Adipocyte (in vitro differentiated cells): ENCODE measurements at regions not wholly inside any gene's neighbourhood (a gene's known extent, or its start where the extent isn't known, plus 50 kb on each side); places are given as distances from the start of the nearest gene placed in this dataset.

Source experiments
- DNase-seq: peaks from one replicate; pipeline ENCODE4 v3.0.0-alpha.2; 2015; ENCODE audit warnings: low read depth
- H3K27me3 ChIP-seq: replicated peaks from 2 replicates; pipeline ENCODE4 v1.7.0; 2013; ENCODE audit warnings: mild to moderate bottlenecking, low read length, moderate library complexity; ENCODE audit not compliant: control insufficient read depth, insufficient read depth
- H3K36me3 ChIP-seq: 2 replicates; pipeline ENCODE4 v1.7.0; 2013; ENCODE audit warnings: low read length, mild to moderate bottlenecking, moderate library complexity; ENCODE audit not compliant: control insufficient read depth, insufficient read depth, severe bottlenecking
- H3K4me1 ChIP-seq: 2 replicates; pipeline ENCODE4 v1.7.0; 2013; ENCODE audit warnings: mild to moderate bottlenecking, low read length, moderate library complexity; ENCODE audit not compliant: control insufficient read depth, insufficient read depth
- H3K4me3 ChIP-seq: 2 replicates; pipeline ENCODE4 v1.7.0; 2013; ENCODE audit warnings: mild to moderate bottlenecking, low read length, moderate library complexity
- H3K9ac ChIP-seq: 2 replicates; pipeline ENCODE4 v1.7.0; 2013; ENCODE audit warnings: mild to moderate bottlenecking, low read length, moderate library complexity
- H3K9me3 ChIP-seq: 2 replicates; pipeline ENCODE4 v1.7.0; 2013; ENCODE audit warnings: mild to moderate bottlenecking, low read length, moderate library complexity; ENCODE audit not compliant: control insufficient read depth

DNA sequence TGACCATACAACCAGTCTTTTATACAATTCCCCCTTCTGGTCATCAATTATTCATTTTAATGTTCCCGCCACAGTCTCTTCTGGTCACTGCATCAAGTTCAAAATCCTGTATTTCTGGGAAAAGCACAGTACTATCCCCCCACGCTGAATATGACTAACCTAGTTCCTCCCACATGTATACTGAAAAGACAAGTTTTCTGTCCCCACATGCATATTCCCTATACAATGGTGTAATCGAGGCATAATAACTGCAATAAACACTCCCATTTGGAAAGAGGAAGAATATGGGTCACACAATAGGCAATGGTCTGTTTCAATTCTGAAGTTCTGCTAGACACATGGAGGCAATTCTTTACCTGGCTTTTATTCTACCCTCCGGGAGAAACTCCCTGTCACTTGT, 344.9 kb downstream of the EFNA5 start:
- Histone ChIP-seq H3K4me3 (no peak overlapping the region), H3K9ac (no peak overlapping the region), H3K36me3 (no peaks in the 10 kb centered on the region), H3K27me3 (no peaks in the 10 kb centered on the region), H3K9me3 (no peaks in the 10 kb centered on the region), H3K4me1 (peaks cover 5% of the 10 kb centered on the region)
- no peak for DNase-seq

DNA sequence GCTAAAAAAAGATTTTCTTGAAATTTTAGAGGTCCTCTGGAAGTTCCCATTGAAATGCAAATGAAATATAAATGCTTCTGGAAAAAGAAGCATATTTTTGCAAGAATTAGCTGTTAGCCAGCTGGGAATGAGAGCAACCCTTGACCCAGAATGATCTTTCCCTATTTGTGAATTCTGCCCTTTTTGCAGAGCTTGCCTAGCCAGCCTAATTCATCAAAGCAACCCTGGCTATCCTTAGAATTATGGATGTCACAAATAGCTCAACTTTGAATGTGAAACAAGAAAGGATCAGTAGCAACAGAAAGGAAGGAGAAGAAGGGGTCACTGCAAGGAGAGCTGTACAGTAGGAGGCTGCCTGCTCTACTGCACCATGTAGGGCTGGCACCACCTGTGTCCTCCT, 345.9 kb downstream of the EFNA5 start:
- Histone ChIP-seq H3K4me3 (no peak overlapping the region), H3K9ac (no peak overlapping the region), H3K36me3 (no peaks in the 10 kb centered on the region), H3K4me1 (peaks cover 5% of the 10 kb centered on the region), H3K9me3 (no peaks in the 10 kb centered on the region), H3K27me3 (no peaks in the 10 kb centered on the region)
- no peak for DNase-seq

DNA sequence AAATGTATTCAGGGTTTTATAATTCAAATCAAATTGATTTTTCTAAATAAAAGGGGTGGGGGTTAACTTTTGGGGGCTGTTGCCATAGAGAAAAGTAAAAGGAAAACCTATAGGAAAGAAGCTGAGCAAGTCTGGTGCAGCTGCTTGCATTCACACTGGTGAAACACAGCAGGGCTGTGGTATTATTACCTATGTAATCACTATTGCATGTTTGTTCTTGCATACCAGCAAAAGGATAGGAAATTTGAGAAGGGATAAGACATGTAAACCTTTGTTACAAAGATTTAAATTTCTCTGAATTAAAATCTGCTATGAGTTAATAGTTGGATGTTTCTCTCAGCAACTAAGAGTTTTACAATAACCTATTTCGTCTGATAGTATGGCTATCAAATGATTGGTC, 346.7 kb downstream of the EFNA5 start:
- Histone ChIP-seq H3K27me3 (no peaks in the 10 kb centered on the region), H3K9me3 (no peaks in the 10 kb centered on the region), H3K4me1 (peaks cover 5% of the 10 kb centered on the region), H3K36me3 (no peaks in the 10 kb centered on the region), H3K4me3 (no peak overlapping the region), H3K9ac (no peak overlapping the region)
- peak; percentile 42 for DNase-seq

DNA sequence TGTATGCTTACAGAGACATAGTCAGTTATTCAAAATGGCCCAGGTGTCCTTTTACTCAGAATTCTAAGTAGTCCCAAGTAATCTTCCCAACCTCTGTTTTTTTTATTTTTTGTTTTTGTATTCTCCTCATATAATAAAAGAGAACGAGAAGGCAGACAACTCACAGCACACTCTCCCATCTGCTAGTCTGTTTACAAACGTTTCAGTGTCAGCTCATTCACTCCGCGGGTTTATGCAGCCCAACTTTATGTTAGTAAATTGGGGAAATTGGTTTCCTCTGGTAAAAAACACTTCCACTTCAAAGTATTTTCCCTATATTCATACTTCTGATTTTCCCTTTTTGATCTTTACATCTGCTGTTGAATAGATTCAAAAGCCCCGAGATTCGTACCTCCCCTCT, 347.2 kb downstream of the EFNA5 start:
- DNase-seq, result no peak
- H3K9ac ChIP-seq, result no peak overlapping the region
- no peaks in the 10 kb centered on the region for H3K9me3 ChIP-seq
- no peaks in the 10 kb centered on the region for H3K36me3 ChIP-seq
- H3K4me3 ChIP-seq, result no peak overlapping the region
- H3K4me1 ChIP-seq, result peaks cover 5% of the 10 kb centered on the region
- no peaks in the 10 kb centered on the region for H3K27me3 ChIP-seq

DNA sequence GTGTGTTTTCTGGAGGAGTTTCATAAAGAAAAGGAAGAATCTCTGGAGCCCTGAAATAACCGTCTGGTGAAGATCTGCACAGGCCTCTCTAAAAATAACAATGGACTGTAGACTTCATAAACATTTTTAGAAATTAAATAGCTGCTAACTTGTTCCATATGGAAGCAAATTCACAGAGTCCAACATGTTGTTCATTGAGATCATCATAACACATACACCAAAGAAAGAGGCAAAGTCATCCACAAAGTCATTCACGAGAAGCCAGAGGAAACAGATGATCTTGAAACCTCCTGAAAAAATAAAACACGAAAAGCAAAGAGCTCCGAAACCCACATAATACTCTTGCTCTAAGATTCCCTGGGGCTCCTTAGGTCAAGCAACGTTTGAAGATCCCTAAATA, 347.8 kb downstream of the EFNA5 start:
- H3K27me3 ChIP-seq, result no peaks in the 10 kb centered on the region
- H3K9me3 ChIP-seq, result no peaks in the 10 kb centered on the region
- peaks cover 5% of the 10 kb centered on the region for H3K4me1 ChIP-seq
- DNase-seq, result peak; percentile 56
- H3K36me3 ChIP-seq, result no peaks in the 10 kb centered on the region
- no peak overlapping the region for H3K4me3 ChIP-seq
- H3K9ac ChIP-seq, result no peak overlapping the region

DNA sequence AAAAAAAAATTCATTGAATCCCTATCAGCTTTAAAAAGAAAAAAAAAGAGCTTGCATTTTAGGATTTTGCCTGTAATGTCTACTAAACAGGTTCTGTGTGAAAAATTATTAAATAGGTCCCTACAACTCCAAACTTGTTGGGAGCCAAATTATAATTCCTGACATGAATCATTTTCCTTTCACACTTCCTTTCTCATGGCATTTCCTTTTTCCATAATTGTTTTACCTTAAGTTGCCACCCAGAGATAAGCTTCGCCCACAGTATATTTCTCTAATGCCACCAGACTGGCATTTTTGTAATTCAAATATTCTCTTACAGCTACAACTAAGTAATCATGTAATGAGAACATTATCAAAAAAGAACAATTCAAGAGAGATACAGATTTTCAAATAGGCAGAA, 348.8 kb downstream of the EFNA5 start:
- Histone ChIP-seq H3K4me1 (peaks cover 5% of the 10 kb centered on the region), H3K9ac (no peak overlapping the region), H3K36me3 (no peaks in the 10 kb centered on the region), H3K27me3 (no peaks in the 10 kb centered on the region), H3K4me3 (no peak overlapping the region), H3K9me3 (no peaks in the 10 kb centered on the region)
- DNase-seq, result no peak

DNA sequence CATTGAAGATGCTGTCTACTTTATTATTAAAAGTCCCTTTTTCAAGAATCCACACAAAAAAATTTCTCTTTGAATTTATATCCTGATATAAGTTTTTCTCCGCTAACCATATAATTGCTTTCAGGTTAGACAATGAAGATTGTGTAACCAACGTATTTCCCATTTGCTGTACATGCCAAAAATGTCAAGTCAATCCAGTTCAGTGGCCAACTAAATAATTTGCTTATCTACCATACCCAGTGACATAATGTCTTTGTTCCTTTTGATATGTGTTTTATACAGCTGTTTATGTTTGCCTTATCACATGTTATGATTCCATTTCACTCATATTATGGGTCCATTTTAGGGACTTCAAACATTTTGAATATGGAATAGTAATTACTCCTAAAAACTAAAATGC, 349.9 kb downstream of the EFNA5 start:
- Histone ChIP-seq H3K9me3 (no peaks in the 10 kb centered on the region), H3K4me1 (peaks cover 14% of the 10 kb centered on the region), H3K27me3 (no peaks in the 10 kb centered on the region), H3K9ac (no peak overlapping the region), H3K36me3 (no peaks in the 10 kb centered on the region), H3K4me3 (no peak overlapping the region)
- DNase-seq, result no peak

DNA sequence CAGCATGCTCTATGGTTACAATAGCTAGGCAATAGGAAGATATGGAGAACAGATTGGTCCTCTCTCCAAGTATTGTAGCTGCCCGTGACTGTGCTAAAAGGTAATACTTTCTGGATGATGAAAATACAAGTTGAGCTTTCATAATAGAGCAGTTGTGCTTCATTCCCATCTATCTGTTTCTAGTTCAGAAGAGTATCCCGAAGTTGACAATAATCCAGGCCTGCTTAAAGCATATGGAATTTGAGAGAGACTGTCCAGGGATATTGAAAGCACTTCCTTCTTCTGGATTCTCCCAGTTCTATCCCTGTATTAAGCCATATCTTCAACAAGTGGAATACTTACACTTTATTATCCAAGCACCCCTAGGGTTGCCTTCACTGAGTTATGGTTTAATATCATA, 350.4 kb downstream of the EFNA5 start:
- no peaks in the 10 kb centered on the region for H3K9me3 ChIP-seq
- H3K36me3 ChIP-seq, result no peaks in the 10 kb centered on the region
- no peak overlapping the region for H3K4me3 ChIP-seq
- no peaks in the 10 kb centered on the region for H3K27me3 ChIP-seq
- H3K9ac ChIP-seq, result no peak overlapping the region
- no peak for DNase-seq
- peaks cover 14% of the 10 kb centered on the region for H3K4me1 ChIP-seq

DNA sequence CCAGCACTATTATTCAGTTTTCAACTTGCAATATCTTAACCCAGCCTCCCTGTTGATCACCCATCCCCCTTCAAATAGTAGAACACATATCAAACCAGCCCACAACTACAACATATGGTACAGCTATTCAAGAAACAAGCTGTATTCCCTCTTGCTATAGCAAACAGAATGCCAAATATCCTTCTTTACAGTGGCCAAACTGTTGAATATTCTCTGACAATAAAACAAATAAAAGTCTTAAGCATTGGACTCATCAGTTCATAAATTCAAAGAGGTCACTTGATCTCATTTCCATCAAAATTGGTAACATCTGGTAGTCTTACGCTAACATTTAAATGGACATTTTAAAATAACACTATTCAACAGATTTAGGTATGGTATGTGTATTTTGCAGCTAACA, 350.8 kb downstream of the EFNA5 start:
- no peaks in the 10 kb centered on the region for H3K9me3 ChIP-seq
- H3K36me3 ChIP-seq, result no peaks in the 10 kb centered on the region
- DNase-seq, result no peak
- H3K4me1 ChIP-seq, result peaks cover 11% of the 10 kb centered on the region
- H3K9ac ChIP-seq, result no peak overlapping the region
- H3K4me3 ChIP-seq, result no peak overlapping the region
- no peaks in the 10 kb centered on the region for H3K27me3 ChIP-seq

DNA sequence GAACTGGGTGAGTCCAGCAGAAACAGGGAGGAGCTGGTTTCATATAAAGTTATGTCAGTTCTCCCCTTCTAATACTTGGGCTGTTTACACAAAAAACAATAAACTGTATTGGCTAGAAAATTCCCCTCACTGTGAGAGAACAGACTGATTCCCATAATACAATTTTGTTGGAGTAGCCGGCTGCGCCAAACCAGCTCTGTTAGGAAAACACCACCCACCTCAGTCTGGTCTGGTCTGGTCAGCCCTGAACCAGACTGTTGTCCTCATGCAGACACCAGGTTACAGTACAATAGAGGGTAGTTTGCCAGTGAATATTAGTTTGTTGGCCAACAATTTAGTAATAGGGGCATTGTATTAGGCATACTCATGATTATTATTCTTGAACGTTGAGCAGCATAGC, 356.4 kb downstream of the EFNA5 start:
- no peaks in the 10 kb centered on the region for H3K27me3 ChIP-seq
- peaks cover 9% of the 10 kb centered on the region for H3K4me1 ChIP-seq
- H3K4me3 ChIP-seq, result no peak overlapping the region
- no peaks in the 10 kb centered on the region for H3K9me3 ChIP-seq
- no peaks in the 10 kb centered on the region for H3K36me3 ChIP-seq
- no peak for DNase-seq
- no peak overlapping the region for H3K9ac ChIP-seq

DNA sequence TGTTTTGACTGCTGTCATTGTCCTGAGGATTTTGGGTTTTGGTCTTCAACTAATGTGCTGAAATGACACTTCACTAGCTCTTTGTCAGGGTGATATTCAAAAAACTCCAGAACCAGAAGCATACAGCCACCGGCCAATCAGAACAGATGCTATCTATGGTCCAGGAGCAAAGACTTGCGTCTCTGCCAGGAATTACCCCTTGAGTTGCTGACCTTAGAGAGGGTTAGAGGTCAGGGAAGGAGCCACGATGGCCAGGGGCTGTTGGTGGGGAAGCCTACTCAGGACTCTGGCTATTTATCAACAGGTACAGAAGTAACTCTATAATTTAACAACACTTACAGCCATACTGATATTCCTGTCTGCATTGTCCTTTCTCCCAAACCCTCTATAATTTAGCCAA, 356.8 kb downstream of the EFNA5 start:
- Histone ChIP-seq H3K36me3 (no peaks in the 10 kb centered on the region), H3K9ac (no peak overlapping the region), H3K27me3 (no peaks in the 10 kb centered on the region), H3K9me3 (no peaks in the 10 kb centered on the region), H3K4me1 (peaks cover 9% of the 10 kb centered on the region), H3K4me3 (no peak overlapping the region)
- DNase-seq, result no peak

DNA sequence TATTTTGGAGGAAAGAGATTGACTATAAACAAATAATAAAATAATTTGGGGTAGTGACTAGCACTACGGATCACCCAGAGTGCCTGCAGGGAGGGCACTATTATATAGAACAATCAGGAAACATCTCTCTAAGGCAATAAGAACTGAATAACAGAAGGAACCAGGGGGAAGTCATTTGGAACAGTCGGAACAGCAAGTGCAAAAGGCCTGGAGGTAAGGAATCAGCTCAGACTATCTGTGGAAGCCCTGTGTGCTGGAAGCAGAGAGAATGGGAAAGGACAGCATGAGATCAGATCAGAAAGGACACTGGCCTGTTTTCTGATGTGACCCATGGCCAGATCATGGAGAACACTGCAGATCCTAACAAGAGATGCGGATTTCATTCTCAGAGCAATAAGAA, 357.6 kb downstream of the EFNA5 start:
- Histone ChIP-seq H3K27me3 (no peaks in the 10 kb centered on the region), H3K4me1 (peaks cover 9% of the 10 kb centered on the region), H3K36me3 (no peaks in the 10 kb centered on the region), H3K9ac (no peak overlapping the region), H3K4me3 (no peak overlapping the region), H3K9me3 (no peaks in the 10 kb centered on the region)
- DNase-seq, result no peak
